Right lobe of liver (tissue), 6 donors: ENCODE measurements at regions not wholly inside any gene's neighbourhood (a gene's known extent, or its start where the extent isn't known, plus 50 kb on each side); places are given as distances from the start of the nearest gene placed in this dataset.

Experiments used
- ATAC-seq, 4 donors: fragments of 200-7000 bp; cut with Tn5 transposase; one replicate each; pipeline ENCODE4 v1.9.1; 2020; ENCODE audit warnings: mild to moderate bottlenecking in 4 of 4, moderate library complexity in 4 of 4
- DNase-seq, 3 donors: peaks; one replicate each; pipeline ENCODE4 v3.0.0-alpha.2; 2020
- H3K27ac ChIP-seq, 3 donors: fragments of 200-600 bp; one replicate each; pipeline ENCODE4 v1.8.0; 2022
- H3K27me3 ChIP-seq, 2 donors: fragments of 200-600 bp; one replicate each; pipeline ENCODE4 v1.8.0; 2022
- H3K36me3 ChIP-seq, 4 donors: fragments of 200-600 bp; sonication (generic) in 1 of 4; one replicate each; pipeline versions ENCODE4 v1.5.1 to v1.8.0; 2017 to 2022; ENCODE audit warnings: control low read depth in 1 of 4
- H3K4me1 ChIP-seq, 4 donors: fragments of 200-600 bp; sonication (generic) in 1 of 4; one replicate each; pipeline versions ENCODE4 v1.5.1 to v1.8.0; 2017 to 2022; ENCODE audit warnings: control low read depth in 1 of 4
- H3K4me3 ChIP-seq, 3 donors: fragments of 200-600 bp; one replicate each; pipeline ENCODE4 v1.8.0; 2022
- H3K9me3 ChIP-seq, 4 donors: fragments of 200-600 bp; sonication (generic) in 1 of 4; one replicate each; pipeline versions ENCODE4 v1.5.1 to v1.8.0; 2017 to 2022; ENCODE audit warnings: control low read depth in 1 of 4
- CTCF ChIP-seq, 4 donors: fragments of 200-600 bp in 3 of 4; fragments of 450-650 bp in 1 of 4; IDR thresholded peaks; one replicate each; pipeline versions ENCODE4 v1.5.1 to v1.8.0; 2016 to 2022; ENCODE audit warnings: antibody characterized with exemption in 4 of 4, mild to moderate bottlenecking in 2 of 4
- POLR2A ChIP-seq: fragments of 450-650 bp; IDR thresholded peaks from one replicate; pipeline ENCODE4 v1.6.1; 2017; ENCODE audit warnings: antibody characterized with exemption, mild to moderate bottlenecking
- WGBS: methylation state at CpG from one replicate; pipeline ENCODE4 v1.1.6; 2018; ENCODE audit warnings: low coverage, low lambda C conversion rate; ENCODE audit not compliant: insufficient coverage; ENCODE audit errors: missing lambda C conversion rate; 5-methylcytosine and 5-hydroxymethylcytosine counted together
- intact Hi-C, 2 donors: fragments of 100-400 bp; cut with DNase I; formaldehyde crosslinking; loops; one replicate each; pipeline versions ENCODE4 v1.11.2 to v1.14.1; 2022
- donor health status: DM: no; HTN: yes; CAD: no.
- donor health status: DM: no; HTN: no; CAD: no.
- donor health status: DM: no; HTN: no; CAD: no.
- donor health status: DM: no; HTN: yes; CAD: no.
- donor health status: DM: no; HTN: yes; CAD: no.

- DNase-seq: no peak
- Histone ChIP-seq H3K36me3 (no peaks in the 10 kb centered on the region), H3K4me3 (no peak overlapping the region), H3K27ac (no peak overlapping the region), H3K4me1 (no peaks in the 10 kb centered on the region), H3K27me3 (no peaks in the 10 kb centered on the region), H3K9me3 (no peaks in the 10 kb centered on the region)
- TF ChIP-seq CTCF (IDR thresholded peaks at IDR 0.05): no peak
- TF ChIP-seq POLR2A: no peak
- ATAC-seq: no peak
- WGBS: 44% methylated on average over 3 of the region's 3 CpGs
- intact Hi-C loops: no loop called here
These were observed 91.0 kb upstream of the SLC24A3 start for GRCh38 chr20:19121463-19121862.

- Histone ChIP-seq H3K9me3 (no peaks in the 10 kb centered on the region), H3K4me3 (no peak overlapping the region), H3K36me3 (no peaks in the 10 kb centered on the region), H3K27ac (no peak overlapping the region), H3K4me1 (no peaks in the 10 kb centered on the region), H3K27me3 (no peaks in the 10 kb centered on the region)
- ATAC-seq: no peak
- TF ChIP-seq CTCF (IDR thresholded peaks at IDR 0.05) (no peak), POLR2A (no peak)
- DNase-seq: no peak
- intact Hi-C loops: no loop called here
These were observed 90.5 kb upstream of the SLC24A3 start for GRCh38 chr20:19121916-19122315.

GRCh38 chr20:19122395-19122794 lies 90.0 kb upstream of the SLC24A3 start:
- H3K27ac ChIP-seq: no peak overlapping the region
- TF ChIP-seq POLR2A (no peak), CTCF (IDR thresholded peaks at IDR 0.05) (no peak)
- ATAC-seq (no peak), DNase-seq (no peak)
- no peaks in the 10 kb centered on the region for H3K36me3 ChIP-seq
- intact Hi-C loops: no loop called here
- no peaks in the 10 kb centered on the region for H3K9me3 ChIP-seq
- H3K4me1 ChIP-seq: no peaks in the 10 kb centered on the region
- no peaks in the 10 kb centered on the region for H3K27me3 ChIP-seq
- no peak overlapping the region for H3K4me3 ChIP-seq

GRCh38 chr20:19125508-19125907 lies 86.9 kb upstream of the SLC24A3 start:
- no peaks in the 10 kb centered on the region for H3K4me1 ChIP-seq
- DNase-seq (no peak), ATAC-seq (no peak)
- H3K27me3 ChIP-seq: no peaks in the 10 kb centered on the region
- no peaks in the 10 kb centered on the region for H3K36me3 ChIP-seq
- no peak overlapping the region for H3K4me3 ChIP-seq
- H3K9me3 ChIP-seq: no peaks in the 10 kb centered on the region
- no peak overlapping the region for H3K27ac ChIP-seq
- intact Hi-C loops: no loop called here
- WGBS: 85% methylated on average over 1 of the region's 1 CpG
- no peak for TF ChIP-seq POLR2A

- Histone ChIP-seq H3K27ac (no peak overlapping the region), H3K4me1 (no peaks in the 10 kb centered on the region), H3K4me3 (no peak overlapping the region), H3K27me3 (no peaks in the 10 kb centered on the region), H3K9me3 (no peaks in the 10 kb centered on the region), H3K36me3 (no peaks in the 10 kb centered on the region)
- ATAC-seq: no peak
- WGBS: 40% methylated on average over 1 of the region's 1 CpG
- TF ChIP-seq POLR2A (no peak), CTCF (IDR thresholded peaks at IDR 0.05) (no peak)
- DNase-seq: no peak
- intact Hi-C loops: no loop called here
These were observed 83.1 kb upstream of the SLC24A3 start for GRCh38 chr20:19129306-19129705.
